Activated naive CD8-positive, alpha-beta T cell treated with anti-CD3 and anti-CD28 coated beads, Interleukin-2, amount 10 ng/mL, durations not matched to agents 7 days and 5 days (primary cell): ENCODE measurements at regions not wholly inside any gene's neighbourhood (a gene's known extent, or its start where the extent isn't known, plus 50 kb on each side); places are given as distances from the start of the nearest gene placed in this dataset.

Experiments
- ATAC-seq: fragments of 150-1000 bp; cut with Tn5 transposase; one replicate; pipeline ENCODE4 v1.10.0; 2021; ENCODE audit warnings: low read depth, moderate library complexity
- POLR2A ChIA-PET: fragments of 350-600 bp; sonication (Branson Sonifier 250); formaldehyde crosslinking; loops from one replicate; lab custom pipeline; 2021; ENCODE audit warnings: antibody characterized with exemption; lab: Charles Lee
- DNase-seq: peaks from one replicate; pipeline ENCODE4 v3.0.0; 2021
- H3K27ac Mint-ChIP-seq: one replicate; pipeline ENCODE4 v1.8.0; 2022; ENCODE audit warnings: mild to moderate bottlenecking, mixed read lengths
- H3K27me3 Mint-ChIP-seq: one replicate; pipeline ENCODE4 v1.8.0; 2022; ENCODE audit warnings: mild to moderate bottlenecking, moderate library complexity, mixed read lengths
- H3K36me3 Mint-ChIP-seq: one replicate; pipeline ENCODE4 v1.8.0; 2021; ENCODE audit warnings: mild to moderate bottlenecking, mixed read lengths
- H3K4me1 Mint-ChIP-seq: one replicate; pipeline ENCODE4 v1.8.0; 2021; ENCODE audit warnings: mixed read lengths
- H3K4me3 Mint-ChIP-seq: one replicate; pipeline ENCODE4 v1.8.0; 2022; ENCODE audit warnings: mild to moderate bottlenecking, moderate library complexity, mixed read lengths
- H3K9me3 Mint-ChIP-seq: one replicate; pipeline ENCODE4 v1.8.0; 2021; ENCODE audit warnings: mixed read lengths

- H3K9me3 Mint-ChIP-seq, result no peaks in the 10 kb centered on the region
- no peaks in the 10 kb centered on the region for H3K36me3 Mint-ChIP-seq
- no peak overlapping the region for H3K4me3 Mint-ChIP-seq
- POLR2A ChIA-PET, result no interaction called here
- H3K4me1 Mint-ChIP-seq, result no peaks in the 10 kb centered on the region
- no peak overlapping the region for H3K27ac Mint-ChIP-seq
- no peaks in the 10 kb centered on the region for H3K27me3 Mint-ChIP-seq
- ATAC-seq (no peak), DNase-seq (no peak)
Observed at GRCh38 chr6:4295058-4295782, 159.8 kb upstream of the ECI2 start.

GRCh38 chr6:4294636-4295035 lies 159.3 kb upstream of the ECI2 start:
- no peaks in the 10 kb centered on the region for H3K9me3 Mint-ChIP-seq
- no peak for DNase-seq
- H3K4me3 Mint-ChIP-seq, result no peak overlapping the region

GRCh38 chr6:4291453-4292403 lies 156.4 kb upstream of the ECI2 start:
- no peak for ATAC-seq
- DNase-seq, result no peak
- no peaks in the 10 kb centered on the region for H3K4me1 Mint-ChIP-seq

More at GRCh38 chr6:4294636-4295035, 159.3 kb upstream of the ECI2 start:
- H3K27ac Mint-ChIP-seq, result no peak overlapping the region
- H3K27me3 Mint-ChIP-seq, result no peaks in the 10 kb centered on the region
- H3K36me3 Mint-ChIP-seq, result no peaks in the 10 kb centered on the region
- POLR2A ChIA-PET, result no interaction called here
- no peak for ATAC-seq
- no peaks in the 10 kb centered on the region for H3K4me1 Mint-ChIP-seq

GRCh38 chr6:4289770-4290320 lies 154.5 kb upstream of the ECI2 start:
- DNase-seq (no peak), ATAC-seq (no peak)
- H3K27ac Mint-ChIP-seq, result no peak overlapping the region
- H3K9me3 Mint-ChIP-seq, result no peaks in the 10 kb centered on the region
- H3K4me3 Mint-ChIP-seq, result no peak overlapping the region
- POLR2A ChIA-PET, result no interaction called here
- no peaks in the 10 kb centered on the region for H3K36me3 Mint-ChIP-seq
- H3K4me1 Mint-ChIP-seq, result no peaks in the 10 kb centered on the region
- peaks cover 2% of the 10 kb centered on the region for H3K27me3 Mint-ChIP-seq

More at GRCh38 chr6:4291453-4292403, 156.4 kb upstream of the ECI2 start:
- H3K9me3 Mint-ChIP-seq, result no peaks in the 10 kb centered on the region
- H3K27me3 Mint-ChIP-seq, result no peaks in the 10 kb centered on the region
- no peaks in the 10 kb centered on the region for H3K36me3 Mint-ChIP-seq
- no peak overlapping the region for H3K4me3 Mint-ChIP-seq
- no peak overlapping the region for H3K27ac Mint-ChIP-seq
- POLR2A ChIA-PET, result no interaction called here

- POLR2A ChIA-PET, result no interaction called here
- Mint-ChIP-seq H3K9me3 (no peaks in the 10 kb centered on the region), H3K4me1 (no peaks in the 10 kb centered on the region), H3K36me3 (no peaks in the 10 kb centered on the region), H3K27me3 (peaks cover 6% of the 10 kb centered on the region), H3K27ac (no peak overlapping the region), H3K4me3 (no peak overlapping the region)
- DNase-seq, result no peak
- ATAC-seq, result no peak
Observed at GRCh38 chr6:4287811-4288244, 152.5 kb upstream of the ECI2 start.

- no peaks in the 10 kb centered on the region for H3K4me1 Mint-ChIP-seq
- H3K36me3 Mint-ChIP-seq, result no peaks in the 10 kb centered on the region
- H3K4me3 Mint-ChIP-seq, result no peak overlapping the region
- POLR2A ChIA-PET, result no interaction called here
- DNase-seq, result no peak
- peaks cover 6% of the 10 kb centered on the region for H3K27me3 Mint-ChIP-seq
- no peaks in the 10 kb centered on the region for H3K9me3 Mint-ChIP-seq
- ATAC-seq, result no peak
- no peak overlapping the region for H3K27ac Mint-ChIP-seq
Observed at GRCh38 chr6:4287372-4287771, 152.0 kb upstream of the ECI2 start.

GRCh38 chr6:4282926-4283325 lies 147.6 kb upstream of the ECI2 start:
- ATAC-seq (no peak), DNase-seq (no peak)
- POLR2A ChIA-PET, result no interaction called here
- H3K27ac Mint-ChIP-seq, result no peak overlapping the region
- H3K4me1 Mint-ChIP-seq, result peaks cover 7% of the 10 kb centered on the region
- no peaks in the 10 kb centered on the region for H3K36me3 Mint-ChIP-seq
- no peak overlapping the region for H3K4me3 Mint-ChIP-seq
- H3K9me3 Mint-ChIP-seq, result no peaks in the 10 kb centered on the region
- H3K27me3 Mint-ChIP-seq, result peaks cover 32% of the 10 kb centered on the region

- Mint-ChIP-seq H3K4me3 (peak overlapping the region; percentile 57), H3K9me3 (no peaks in the 10 kb centered on the region), H3K27me3 (peaks cover 34% of the 10 kb centered on the region), H3K4me1 (peaks cover 7% of the 10 kb centered on the region), H3K36me3 (no peaks in the 10 kb centered on the region), H3K27ac (no peak overlapping the region)
- DNase-seq, result peak; percentile 36
- POLR2A ChIA-PET, result no interaction called here
- ATAC-seq, result peak; percentile 63
Observed at GRCh38 chr6:4281341-4282293, 146.2 kb upstream of the ECI2 start.

- no peak overlapping the region for H3K27ac Mint-ChIP-seq
- peaks cover 38% of the 10 kb centered on the region for H3K27me3 Mint-ChIP-seq
- DNase-seq (no peak), ATAC-seq (no peak)
- POLR2A ChIA-PET, result no interaction called here
- H3K4me1 Mint-ChIP-seq, result peaks cover 7% of the 10 kb centered on the region
- H3K9me3 Mint-ChIP-seq, result no peaks in the 10 kb centered on the region
- no peaks in the 10 kb centered on the region for H3K36me3 Mint-ChIP-seq
- no peak overlapping the region for H3K4me3 Mint-ChIP-seq
Observed at GRCh38 chr6:4280707-4281106, 145.3 kb upstream of the ECI2 start.

GRCh38 chr6:4280031-4280430 lies 144.7 kb upstream of the ECI2 start:
- Mint-ChIP-seq H3K27ac (no peak overlapping the region), H3K36me3 (no peaks in the 10 kb centered on the region), H3K4me3 (no peak overlapping the region), H3K27me3 (peaks cover 35% of the 10 kb centered on the region), H3K9me3 (no peaks in the 10 kb centered on the region), H3K4me1 (peaks cover 7% of the 10 kb centered on the region)
- POLR2A ChIA-PET, result no interaction called here
- DNase-seq (no peak), ATAC-seq (no peak)

GRCh38 chr6:4274382-4275082 lies 139.2 kb upstream of the ECI2 start:
- ATAC-seq (no peak), DNase-seq (no peak)
- Mint-ChIP-seq H3K27ac (no peak overlapping the region), H3K9me3 (no peaks in the 10 kb centered on the region), H3K36me3 (no peaks in the 10 kb centered on the region), H3K27me3 (peaks cover 12% of the 10 kb centered on the region), H3K4me3 (no peak overlapping the region), H3K4me1 (no peaks in the 10 kb centered on the region)
- POLR2A ChIA-PET, result no interaction called here

GRCh38 chr6:4272996-4273395 lies 137.6 kb upstream of the ECI2 start:
- H3K4me1 Mint-ChIP-seq, result no peaks in the 10 kb centered on the region
- peaks cover 6% of the 10 kb centered on the region for H3K27me3 Mint-ChIP-seq
- no peak for ATAC-seq
- POLR2A ChIA-PET, result no interaction called here
- H3K4me3 Mint-ChIP-seq, result no peak overlapping the region
- H3K27ac Mint-ChIP-seq, result no peak overlapping the region
- H3K36me3 Mint-ChIP-seq, result no peaks in the 10 kb centered on the region
- DNase-seq, result no peak
- no peaks in the 10 kb centered on the region for H3K9me3 Mint-ChIP-seq
